ENCODE measurements at regions not wholly inside any gene's neighbourhood (a gene's known extent, or its start where the extent isn't known, plus 50 kb on each side); places are given as distances from the start of the nearest gene placed in this dataset.

GRCh38 chr1:30514137-30514654 is 209.2 kb downstream of the MATN1 start:
- H3K4me3 ChIP-seq (replicated peaks; ENCODE audit: low read depth, low read length): no peak overlapping the region
- DNase-seq (ENCODE audit: low read depth): no peak
- TF ChIP-seq CTCF (IDR thresholded peaks at IDR 0.05; ENCODE audit: low read length, missing control alignments): no peak

DNA sequence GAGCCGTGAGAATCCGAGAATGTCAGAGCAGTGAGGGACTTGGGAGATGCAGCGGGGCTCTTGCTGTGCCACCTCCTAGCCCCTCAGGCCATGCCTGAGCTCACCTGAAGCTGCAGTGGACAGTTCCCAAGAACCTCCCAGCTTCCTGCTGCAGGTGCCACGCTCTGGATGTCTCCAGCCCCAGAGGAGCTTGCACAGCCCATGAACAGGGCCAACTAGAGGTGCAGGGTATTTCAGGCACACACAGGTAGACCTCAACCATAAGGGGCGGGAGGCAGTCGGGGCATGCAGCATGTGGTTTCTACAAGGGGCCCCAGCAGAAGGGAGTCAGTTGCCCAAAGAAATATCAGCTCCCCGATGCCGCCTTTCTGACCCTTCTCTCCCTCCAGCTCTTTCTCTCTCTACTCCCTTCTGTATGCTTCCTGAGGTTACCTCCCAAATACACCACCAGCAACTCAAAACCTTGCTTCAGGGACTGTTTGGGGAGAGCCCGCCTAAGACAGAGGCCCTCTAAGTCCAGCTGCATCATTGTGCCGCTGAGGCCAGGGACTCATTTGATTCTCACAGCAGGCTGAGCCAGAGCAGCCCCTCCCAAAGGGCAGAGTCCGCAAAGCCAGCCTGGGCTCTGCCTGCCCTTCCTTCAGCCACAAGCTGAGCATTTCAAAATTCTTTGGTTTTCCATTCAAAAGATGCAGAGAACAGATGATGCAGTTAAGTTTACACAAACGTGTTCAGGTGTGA is 209.8 kb downstream of the MATN1 start:
- no peak overlapping the region for H3K4me3 ChIP-seq (replicated peaks; ENCODE audit: low read depth, low read length)
- no peak for DNase-seq (ENCODE audit: low read depth)
- TF ChIP-seq CTCF (IDR thresholded peaks at IDR 0.05; ENCODE audit: low read length, missing control alignments): no peak

DNA sequence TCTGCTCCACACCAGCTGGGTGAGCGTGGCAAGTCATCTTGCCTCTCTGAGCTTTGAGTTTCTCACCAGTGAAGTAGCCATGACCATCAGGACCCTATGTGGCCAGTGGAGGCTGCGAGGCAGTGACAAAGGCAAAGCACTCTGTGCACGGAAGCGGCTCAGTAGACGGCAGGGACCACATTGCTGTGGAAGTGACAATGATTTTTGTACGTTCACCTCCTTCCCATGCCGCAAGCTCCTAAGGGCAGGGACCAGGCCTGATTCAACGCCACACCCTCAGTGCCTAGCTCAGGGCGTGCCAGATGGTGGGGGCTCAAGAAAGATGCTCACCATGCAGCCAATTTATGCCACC is 210.5 kb downstream of the MATN1 start:
- no peak for TF ChIP-seq CTCF (IDR thresholded peaks at IDR 0.05; ENCODE audit: low read length, missing control alignments)
- no peak overlapping the region for H3K4me3 ChIP-seq (replicated peaks; ENCODE audit: low read depth, low read length)
- DNase-seq (ENCODE audit: low read depth): no peak

GRCh38 chr1:30511991-30512913 is 211.1 kb downstream of the MATN1 start:
- H3K4me3 ChIP-seq (replicated peaks; ENCODE audit: low read depth, low read length): no peak overlapping the region
- no peak for DNase-seq (ENCODE audit: low read depth)
- no peak for TF ChIP-seq CTCF (IDR thresholded peaks at IDR 0.05; ENCODE audit: low read length, missing control alignments)

GRCh38 chr1:30511563-30511962 is 211.8 kb downstream of the MATN1 start:
- TF ChIP-seq CTCF (IDR thresholded peaks at IDR 0.05; ENCODE audit: low read length, missing control alignments): no peak
- DNase-seq (ENCODE audit: low read depth): no peak
- no peak overlapping the region for H3K4me3 ChIP-seq (replicated peaks; ENCODE audit: low read depth, low read length)

DNA sequence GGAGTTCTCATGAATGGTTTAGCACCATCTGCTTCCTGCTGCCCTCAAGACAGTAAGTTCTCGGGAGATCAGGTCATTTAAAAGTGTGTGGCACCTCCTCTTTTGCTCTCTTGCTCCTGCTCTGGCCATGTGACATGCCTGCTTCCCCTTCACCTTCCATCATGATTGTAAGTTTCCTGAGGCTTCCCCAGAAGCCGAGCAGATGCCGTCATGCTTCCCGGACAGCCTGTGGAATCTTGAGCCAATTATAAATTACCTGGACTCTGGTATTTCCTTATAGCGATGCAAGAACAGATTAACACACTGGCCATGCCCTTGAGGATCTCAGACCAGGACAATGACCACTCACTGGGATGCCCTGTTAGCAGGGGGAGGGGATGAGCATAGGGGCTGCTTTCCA is 212.3 kb downstream of the MATN1 start:
- TF ChIP-seq CTCF (IDR thresholded peaks at IDR 0.05; ENCODE audit: low read length, missing control alignments): no peak
- no peak overlapping the region for H3K4me3 ChIP-seq (replicated peaks; ENCODE audit: low read depth, low read length)
- DNase-seq (ENCODE audit: low read depth): no peak

Measured in fibroblast of pulmonary artery (primary cell).